ENCODE measurements at regions not wholly inside any gene's neighbourhood (a gene's known extent, or its start where the extent isn't known, plus 50 kb on each side); places are given as distances from the start of the nearest gene placed in this dataset.

DNA sequence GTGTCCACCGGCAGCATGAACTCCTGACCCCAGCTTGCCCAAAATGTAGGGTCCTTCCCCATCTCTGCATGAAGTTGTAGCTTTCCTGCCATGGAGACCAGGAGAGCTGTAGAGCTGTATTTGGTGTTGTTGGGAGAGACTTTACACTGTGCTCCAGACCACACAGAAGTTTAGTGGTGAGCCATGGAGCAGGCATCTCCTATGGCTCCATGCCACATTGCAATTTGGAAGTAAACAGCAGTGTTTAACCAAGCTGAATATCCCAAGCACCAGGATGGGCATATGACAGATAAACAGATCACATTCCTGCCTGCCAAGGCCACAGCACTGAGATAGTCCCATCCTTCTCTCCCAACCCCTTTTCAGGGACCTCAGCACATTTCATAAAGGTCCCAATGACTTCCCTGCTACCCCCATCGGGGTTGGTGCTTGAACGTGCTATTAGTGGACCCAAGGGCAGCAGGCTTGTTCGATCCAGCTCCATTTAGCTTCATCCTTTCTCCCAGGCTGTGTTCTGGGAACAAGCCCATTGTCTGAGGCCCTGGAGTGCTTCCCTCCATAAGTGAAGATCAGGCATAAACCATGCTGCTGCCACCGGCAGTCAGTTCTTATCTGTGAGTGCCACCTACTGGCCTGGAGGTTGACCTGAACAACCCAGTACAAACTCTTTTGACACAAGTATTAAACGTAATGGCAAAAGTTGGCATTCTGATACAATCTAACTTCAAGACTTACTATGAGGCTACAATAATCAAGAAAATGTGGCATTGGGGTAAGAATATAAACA, 172.3 kb upstream of the ATXN7L3B start:
- Histone ChIP-seq H3K4me1 (ENCODE audit: insufficient read depth) (no peaks in the 10 kb centered on the region), H4K20me1 (replicated peaks; ENCODE audit: insufficient read depth) (no peaks in the 10 kb centered on the region), H3K27ac (ENCODE audit: low read depth) (no peak overlapping the region), H3K27me3 (ENCODE audit: insufficient read depth) (no peaks in the 10 kb centered on the region), H3K9me2 (ENCODE audit: insufficient read depth) (peaks cover 6% of the 10 kb centered on the region; the same call in 1 of the 2 replicates), H3F3A (replicated peaks; ENCODE audit: low read depth) (no peaks in the 10 kb centered on the region), H3K36me3 (ENCODE audit: insufficient read depth) (no peaks in the 10 kb centered on the region), H3K4me3 (no peak overlapping the region), H2AFZ (peak overlapping the region; percentile 70; the same call in 1 of the 2 replicates), H3K4me2 (no peak overlapping the region), H3K79me2 (replicated peaks; ENCODE audit: insufficient read depth) (no peaks in the 10 kb centered on the region)
- H3K4me1 Mint-ChIP-seq, result no peaks in the 10 kb centered on the region
- peaks cover 2% of the 10 kb centered on the region; the same call in 2 of the 3 replicates for H3K36me3 Mint-ChIP-seq (ENCODE audit: low read depth)
- H3K9me3 Mint-ChIP-seq, result no peaks in the 10 kb centered on the region; the same call in 2 of the 3 replicates
- no peak overlapping the region for H3K27ac Mint-ChIP-seq
- ATAC-seq, result peak; percentile 84
- DNase-seq (ENCODE audit: low spot score), result peak; percentile 66
- H3K4me3 Mint-ChIP-seq, result no peak overlapping the region
- TF ChIP-seq, protein P1, sequence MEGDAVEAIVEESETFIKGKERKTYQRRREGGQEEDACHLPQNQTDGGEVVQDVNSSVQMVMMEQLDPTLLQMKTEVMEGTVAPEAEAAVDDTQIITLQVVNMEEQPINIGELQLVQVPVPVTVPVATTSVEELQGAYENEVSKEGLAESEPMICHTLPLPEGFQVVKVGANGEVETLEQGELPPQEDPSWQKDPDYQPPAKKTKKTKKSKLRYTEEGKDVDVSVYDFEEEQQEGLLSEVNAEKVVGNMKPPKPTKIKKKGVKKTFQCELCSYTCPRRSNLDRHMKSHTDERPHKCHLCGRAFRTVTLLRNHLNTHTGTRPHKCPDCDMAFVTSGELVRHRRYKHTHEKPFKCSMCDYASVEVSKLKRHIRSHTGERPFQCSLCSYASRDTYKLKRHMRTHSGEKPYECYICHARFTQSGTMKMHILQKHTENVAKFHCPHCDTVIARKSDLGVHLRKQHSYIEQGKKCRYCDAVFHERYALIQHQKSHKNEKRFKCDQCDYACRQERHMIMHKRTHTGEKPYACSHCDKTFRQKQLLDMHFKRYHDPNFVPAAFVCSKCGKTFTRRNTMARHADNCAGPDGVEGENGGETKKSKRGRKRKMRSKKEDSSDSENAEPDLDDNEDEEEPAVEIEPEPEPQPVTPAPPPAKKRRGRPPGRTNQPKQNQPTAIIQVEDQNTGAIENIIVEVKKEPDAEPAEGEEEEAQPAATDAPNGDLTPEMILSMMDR (conservative IDR thresholded peaks at IDR 0.05; ENCODE audit: low read depth in 2 of 2), result peak; percentile 79 to 83
- TF ChIP-seq EZH2phosphoT487 (IDR thresholded peaks at IDR 0.05; ENCODE audit: unreplicated experiment), result no peak
- H3K27me3 Mint-ChIP-seq (ENCODE audit: insufficient read depth, low read depth, poor library complexity), result peaks cover 5% of the 10 kb centered on the region

DNA sequence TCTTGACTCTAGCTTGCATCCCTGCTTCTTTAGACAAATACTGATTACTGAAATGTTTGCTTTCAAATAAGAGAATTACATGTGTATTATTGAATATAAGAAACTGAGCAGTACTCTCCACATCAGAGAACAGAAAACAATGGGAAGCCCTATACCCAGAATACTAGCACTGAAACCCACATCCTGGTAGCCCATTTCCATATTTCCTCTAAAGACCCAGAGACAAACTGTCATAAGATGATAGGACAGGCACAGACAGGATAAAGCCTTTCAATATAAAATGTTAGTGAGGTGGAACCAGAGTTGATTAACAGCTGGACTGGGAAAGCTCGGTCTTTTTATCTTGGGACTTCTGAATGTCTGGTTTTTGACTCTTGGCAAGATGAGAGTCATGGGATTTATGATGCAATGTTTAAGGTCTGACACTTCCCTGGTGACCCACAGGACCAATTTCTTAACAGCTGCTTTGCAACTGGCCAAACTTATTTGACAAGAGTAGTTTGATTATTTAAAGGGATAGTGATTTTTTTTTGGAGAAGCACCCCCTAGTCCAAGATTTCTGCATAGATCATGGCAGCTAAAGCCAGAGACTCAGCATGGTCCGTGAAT, 166.9 kb upstream of the ATXN7L3B start:
- Histone ChIP-seq H3K4me2 (no peak overlapping the region), H4K20me1 (replicated peaks; ENCODE audit: insufficient read depth) (no peaks in the 10 kb centered on the region), H3F3A (replicated peaks; ENCODE audit: low read depth) (no peaks in the 10 kb centered on the region), H3K79me2 (replicated peaks; ENCODE audit: insufficient read depth) (no peaks in the 10 kb centered on the region), H3K36me3 (ENCODE audit: insufficient read depth) (no peaks in the 10 kb centered on the region), H3K27ac (ENCODE audit: low read depth) (no peak overlapping the region), H3K27me3 (ENCODE audit: insufficient read depth) (no peaks in the 10 kb centered on the region), H3K4me3 (no peak overlapping the region), H3K9me2 (ENCODE audit: insufficient read depth) (no peaks in the 10 kb centered on the region), H2AFZ (no peak overlapping the region), H3K4me1 (ENCODE audit: insufficient read depth) (no peaks in the 10 kb centered on the region)
- Mint-ChIP-seq H3K27ac (no peak overlapping the region), H3K4me3 (no peak overlapping the region), H3K27me3 (ENCODE audit: insufficient read depth, low read depth, poor library complexity) (no peaks in the 10 kb centered on the region), H3K9me3 (no peaks in the 10 kb centered on the region), H3K4me1 (no peaks in the 10 kb centered on the region), H3K36me3 (ENCODE audit: low read depth) (no peaks in the 10 kb centered on the region)
- no peak for ATAC-seq
- DNase-seq (ENCODE audit: low spot score), result no peak
- TF ChIP-seq, protein P1 (conservative IDR thresholded peaks at IDR 0.05; ENCODE audit: low read depth in 2 of 2), result no peak
- no peak for TF ChIP-seq STAT1 (IDR thresholded peaks at IDR 0.05; ENCODE audit: unreplicated experiment)
- TF ChIP-seq, protein P2, sequence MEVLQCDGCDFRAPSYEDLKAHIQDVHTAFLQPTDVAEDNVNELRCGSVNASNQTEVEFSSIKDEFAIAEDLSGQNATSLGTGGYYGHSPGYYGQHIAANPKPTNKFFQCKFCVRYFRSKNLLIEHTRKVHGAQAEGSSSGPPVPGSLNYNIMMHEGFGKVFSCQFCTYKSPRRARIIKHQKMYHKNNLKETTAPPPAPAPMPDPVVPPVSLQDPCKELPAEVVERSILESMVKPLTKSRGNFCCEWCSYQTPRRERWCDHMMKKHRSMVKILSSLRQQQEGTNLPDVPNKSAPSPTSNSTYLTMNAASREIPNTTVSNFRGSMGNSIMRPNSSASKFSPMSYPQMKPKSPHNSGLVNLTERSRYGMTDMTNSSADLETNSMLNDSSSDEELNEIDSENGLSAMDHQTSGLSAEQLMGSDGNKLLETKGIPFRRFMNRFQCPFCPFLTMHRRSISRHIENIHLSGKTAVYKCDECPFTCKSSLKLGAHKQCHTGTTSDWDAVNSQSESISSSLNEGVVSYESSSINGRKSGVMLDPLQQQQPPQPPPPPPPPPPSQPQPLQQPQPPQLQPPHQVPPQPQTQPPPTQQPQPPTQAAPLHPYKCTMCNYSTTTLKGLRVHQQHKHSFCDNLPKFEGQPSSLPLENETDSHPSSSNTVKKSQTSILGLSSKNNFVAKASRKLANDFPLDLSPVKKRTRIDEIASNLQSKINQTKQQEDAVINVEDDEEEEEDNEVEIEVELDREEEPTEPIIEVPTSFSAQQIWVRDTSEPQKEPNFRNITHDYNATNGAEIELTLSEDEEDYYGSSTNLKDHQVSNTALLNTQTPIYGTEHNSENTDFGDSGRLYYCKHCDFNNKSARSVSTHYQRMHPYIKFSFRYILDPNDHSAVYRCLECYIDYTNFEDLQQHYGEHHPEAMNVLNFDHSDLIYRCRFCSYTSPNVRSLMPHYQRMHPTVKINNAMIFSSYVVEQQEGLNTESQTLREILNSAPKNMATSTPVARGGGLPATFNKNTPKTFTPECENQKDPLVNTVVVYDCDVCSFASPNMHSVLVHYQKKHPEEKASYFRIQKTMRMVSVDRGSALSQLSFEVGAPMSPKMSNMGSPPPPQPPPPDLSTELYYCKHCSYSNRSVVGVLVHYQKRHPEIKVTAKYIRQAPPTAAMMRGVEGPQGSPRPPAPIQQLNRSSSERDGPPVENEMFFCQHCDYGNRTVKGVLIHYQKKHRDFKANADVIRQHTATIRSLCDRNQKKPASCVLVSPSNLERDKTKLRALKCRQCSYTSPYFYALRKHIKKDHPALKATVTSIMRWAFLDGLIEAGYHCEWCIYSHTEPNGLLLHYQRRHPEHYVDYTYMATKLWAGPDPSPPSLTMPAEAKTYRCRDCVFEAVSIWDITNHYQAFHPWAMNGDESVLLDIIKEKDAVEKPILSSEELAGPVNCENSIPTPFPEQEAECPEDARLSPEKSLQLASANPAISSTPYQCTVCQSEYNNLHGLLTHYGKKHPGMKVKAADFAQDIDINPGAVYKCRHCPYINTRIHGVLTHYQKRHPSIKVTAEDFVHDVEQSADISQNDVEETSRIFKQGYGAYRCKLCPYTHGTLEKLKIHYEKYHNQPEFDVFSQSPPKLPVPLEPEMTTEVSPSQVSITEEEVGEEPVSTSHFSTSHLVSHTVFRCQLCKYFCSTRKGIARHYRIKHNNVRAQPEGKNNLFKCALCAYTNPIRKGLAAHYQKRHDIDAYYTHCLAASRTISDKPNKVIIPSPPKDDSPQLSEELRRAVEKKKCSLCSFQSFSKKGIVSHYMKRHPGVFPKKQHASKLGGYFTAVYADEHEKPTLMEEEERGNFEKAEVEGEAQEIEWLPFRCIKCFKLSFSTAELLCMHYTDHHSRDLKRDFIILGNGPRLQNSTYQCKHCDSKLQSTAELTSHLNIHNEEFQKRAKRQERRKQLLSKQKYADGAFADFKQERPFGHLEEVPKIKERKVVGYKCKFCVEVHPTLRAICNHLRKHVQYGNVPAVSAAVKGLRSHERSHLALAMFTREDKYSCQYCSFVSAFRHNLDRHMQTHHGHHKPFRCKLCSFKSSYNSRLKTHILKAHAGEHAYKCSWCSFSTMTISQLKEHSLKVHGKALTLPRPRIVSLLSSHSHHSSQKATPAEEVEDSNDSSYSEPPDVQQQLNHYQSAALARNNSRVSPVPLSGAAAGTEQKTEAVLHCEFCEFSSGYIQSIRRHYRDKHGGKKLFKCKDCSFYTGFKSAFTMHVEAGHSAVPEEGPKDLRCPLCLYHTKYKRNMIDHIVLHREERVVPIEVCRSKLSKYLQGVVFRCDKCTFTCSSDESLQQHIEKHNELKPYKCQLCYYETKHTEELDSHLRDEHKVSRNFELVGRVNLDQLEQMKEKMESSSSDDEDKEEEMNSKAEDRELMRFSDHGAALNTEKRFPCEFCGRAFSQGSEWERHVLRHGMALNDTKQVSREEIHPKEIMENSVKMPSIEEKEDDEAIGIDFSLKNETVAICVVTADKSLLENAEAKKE (CRISPR knock-in tag; IDR thresholded peaks at IDR 0.05), result no peak
- no peak for TF ChIP-seq CREB1 (CRISPR knock-in tag; IDR thresholded peaks at IDR 0.05; ENCODE audit: low read depth)

Data from GM23338 (cell line).